ENCODE measurements at regions not wholly inside any gene's neighbourhood (a gene's known extent, or its start where the extent isn't known, plus 50 kb on each side); places are given as distances from the start of the nearest gene placed in this dataset.

DNA sequence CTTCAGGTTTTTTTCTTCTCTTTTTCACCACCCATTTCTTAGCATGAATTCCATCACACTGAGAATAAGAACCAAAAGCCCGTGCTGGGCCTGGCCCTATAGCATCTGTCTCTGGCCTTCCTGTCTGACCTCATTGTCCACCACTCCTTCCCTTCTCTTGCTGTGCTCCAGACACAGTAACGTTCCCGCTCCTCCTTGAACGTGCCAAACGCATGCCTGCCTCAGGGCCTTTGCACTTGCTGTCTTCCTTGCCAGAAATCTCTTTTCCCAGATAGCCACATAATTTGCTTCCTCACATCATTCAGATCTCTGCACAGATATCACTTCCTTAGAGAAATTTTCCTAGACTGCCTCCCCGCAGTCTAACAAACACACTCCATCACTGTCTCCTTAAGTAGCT is 119.6 kb upstream of the CPSF6 start (continued):
- TF ChIP-seq, protein P1, sequence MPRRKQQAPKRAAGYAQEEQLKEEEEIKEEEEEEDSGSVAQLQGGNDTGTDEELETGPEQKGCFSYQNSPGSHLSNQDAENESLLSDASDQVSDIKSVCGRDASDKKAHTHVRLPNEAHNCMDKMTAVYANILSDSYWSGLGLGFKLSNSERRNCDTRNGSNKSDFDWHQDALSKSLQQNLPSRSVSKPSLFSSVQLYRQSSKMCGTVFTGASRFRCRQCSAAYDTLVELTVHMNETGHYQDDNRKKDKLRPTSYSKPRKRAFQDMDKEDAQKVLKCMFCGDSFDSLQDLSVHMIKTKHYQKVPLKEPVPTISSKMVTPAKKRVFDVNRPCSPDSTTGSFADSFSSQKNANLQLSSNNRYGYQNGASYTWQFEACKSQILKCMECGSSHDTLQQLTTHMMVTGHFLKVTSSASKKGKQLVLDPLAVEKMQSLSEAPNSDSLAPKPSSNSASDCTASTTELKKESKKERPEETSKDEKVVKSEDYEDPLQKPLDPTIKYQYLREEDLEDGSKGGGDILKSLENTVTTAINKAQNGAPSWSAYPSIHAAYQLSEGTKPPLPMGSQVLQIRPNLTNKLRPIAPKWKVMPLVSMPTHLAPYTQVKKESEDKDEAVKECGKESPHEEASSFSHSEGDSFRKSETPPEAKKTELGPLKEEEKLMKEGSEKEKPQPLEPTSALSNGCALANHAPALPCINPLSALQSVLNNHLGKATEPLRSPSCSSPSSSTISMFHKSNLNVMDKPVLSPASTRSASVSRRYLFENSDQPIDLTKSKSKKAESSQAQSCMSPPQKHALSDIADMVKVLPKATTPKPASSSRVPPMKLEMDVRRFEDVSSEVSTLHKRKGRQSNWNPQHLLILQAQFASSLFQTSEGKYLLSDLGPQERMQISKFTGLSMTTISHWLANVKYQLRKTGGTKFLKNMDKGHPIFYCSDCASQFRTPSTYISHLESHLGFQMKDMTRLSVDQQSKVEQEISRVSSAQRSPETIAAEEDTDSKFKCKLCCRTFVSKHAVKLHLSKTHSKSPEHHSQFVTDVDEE (CRISPR knock-in tag; IDR thresholded peaks at IDR 0.05): no peak
- TF ChIP-seq CSDC2 (CRISPR knock-in tag; IDR thresholded peaks at IDR 0.05): no peak
- TF ChIP-seq BACH2 (CRISPR knock-in tag; IDR thresholded peaks at IDR 0.05; ENCODE audit: borderline replicate concordance): no peak

DNA sequence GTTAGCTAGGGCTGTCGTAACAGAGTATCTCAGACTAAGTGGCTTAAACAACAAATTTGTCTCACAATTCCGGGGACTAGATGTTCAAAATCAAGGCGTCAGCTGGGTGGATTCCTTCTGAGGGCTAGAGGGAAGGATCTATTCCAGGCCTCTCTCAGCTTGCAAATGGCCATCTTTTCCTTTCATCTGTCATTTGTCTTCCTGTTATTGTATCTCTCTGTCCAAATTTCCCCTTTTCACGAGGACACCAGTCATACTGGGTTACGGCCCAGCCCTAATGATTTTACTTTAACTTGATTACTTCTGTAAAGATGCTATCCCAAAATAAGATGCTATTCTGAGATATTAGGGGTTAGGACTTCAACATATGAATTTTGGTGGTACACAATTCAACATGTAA is 119.0 kb upstream of the CPSF6 start:
- TF ChIP-seq ZC3H10 (CRISPR knock-in tag; IDR thresholded peaks at IDR 0.05) (no peak), PPARA (CRISPR knock-in tag; IDR thresholded peaks at IDR 0.05; ENCODE audit: borderline replicate concordance) (no peak), ZFP30 (CRISPR knock-in tag; IDR thresholded peaks at IDR 0.05) (no peak), ESRRG (CRISPR knock-in tag; IDR thresholded peaks at IDR 0.05) (no peak)
- ATAC-seq: no peak

DNA sequence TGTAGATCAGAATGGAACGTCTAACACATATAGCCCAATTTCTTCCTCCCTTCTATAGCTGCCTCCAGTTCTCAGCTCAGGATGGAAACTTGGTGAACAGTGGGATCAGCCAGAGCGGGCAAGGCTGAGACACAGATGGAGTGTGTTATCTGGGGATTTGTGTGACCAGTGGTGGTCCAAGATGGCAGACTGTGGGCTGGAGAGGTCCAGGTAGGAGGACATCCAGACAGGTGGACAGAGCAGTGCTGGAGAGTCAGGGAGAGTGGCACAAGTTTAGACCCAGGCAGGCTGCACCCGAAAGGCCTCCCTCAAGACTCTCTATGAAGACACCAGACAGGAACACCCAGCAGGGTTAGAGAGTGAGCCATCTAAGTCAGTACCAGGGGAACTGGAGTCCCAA is 116.1 kb upstream of the CPSF6 start:
- TF ChIP-seq ZFP3 (CRISPR knock-in tag; IDR thresholded peaks at IDR 0.05): no peak
- TF ChIP-seq, protein P2, sequence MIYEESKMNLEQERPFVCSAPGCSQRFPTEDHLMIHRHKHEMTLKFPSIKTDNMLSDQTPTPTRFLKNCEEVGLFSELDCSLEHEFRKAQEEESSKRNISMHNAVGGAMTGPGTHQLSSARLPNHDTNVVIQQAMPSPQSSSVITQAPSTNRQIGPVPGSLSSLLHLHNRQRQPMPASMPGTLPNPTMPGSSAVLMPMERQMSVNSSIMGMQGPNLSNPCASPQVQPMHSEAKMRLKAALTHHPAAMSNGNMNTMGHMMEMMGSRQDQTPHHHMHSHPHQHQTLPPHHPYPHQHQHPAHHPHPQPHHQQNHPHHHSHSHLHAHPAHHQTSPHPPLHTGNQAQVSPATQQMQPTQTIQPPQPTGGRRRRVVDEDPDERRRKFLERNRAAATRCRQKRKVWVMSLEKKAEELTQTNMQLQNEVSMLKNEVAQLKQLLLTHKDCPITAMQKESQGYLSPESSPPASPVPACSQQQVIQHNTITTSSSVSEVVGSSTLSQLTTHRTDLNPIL (CRISPR knock-in tag; IDR thresholded peaks at IDR 0.05; ENCODE audit: low read depth): no peak
- no peak for TF ChIP-seq TOX (CRISPR knock-in tag; IDR thresholded peaks at IDR 0.05; ENCODE audit: borderline replicate concordance)
- TF ChIP-seq RARB (CRISPR knock-in tag; IDR thresholded peaks at IDR 0.05): no peak
- TF ChIP-seq ARNTL (CRISPR knock-in tag; IDR thresholded peaks at IDR 0.05; ENCODE audit: borderline replicate concordance, low read depth): no peak
- no peak for TF ChIP-seq ZNF70 (CRISPR knock-in tag; IDR thresholded peaks at IDR 0.05)
- no peak for ATAC-seq

DNA sequence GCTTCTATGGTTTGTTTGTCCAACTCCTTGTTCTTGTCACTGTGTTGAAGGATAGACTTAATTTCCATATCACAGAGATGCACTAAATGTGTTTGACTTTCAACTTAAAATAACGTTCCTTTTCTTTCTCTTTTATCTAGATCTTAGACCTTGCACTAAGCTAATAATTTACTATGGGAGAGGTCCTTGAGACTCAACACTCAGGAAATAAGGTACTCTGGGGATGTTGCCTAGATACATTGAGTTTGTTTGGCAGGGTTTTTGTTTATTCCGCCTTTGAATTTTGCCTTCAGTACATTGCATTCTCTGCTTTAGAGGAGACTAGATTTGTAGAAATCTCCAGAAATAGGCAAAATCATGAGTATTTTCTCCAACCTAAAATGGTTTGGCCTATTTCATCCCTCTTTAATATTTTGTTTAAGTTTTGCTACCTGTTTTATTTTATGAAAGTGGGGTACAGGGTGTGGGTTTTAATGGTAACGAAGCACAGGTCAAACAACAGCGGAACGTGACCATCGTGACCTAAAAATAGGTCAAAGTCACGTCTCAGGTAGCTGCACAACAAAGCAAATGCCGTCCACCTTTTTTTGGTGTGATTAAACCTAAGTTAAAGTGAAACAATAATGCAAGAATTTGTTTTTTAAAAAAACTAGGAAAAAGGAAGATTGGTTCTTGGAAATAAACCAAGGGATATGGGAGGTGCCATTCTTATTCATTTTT is 115.3 kb upstream of the CPSF6 start:
- TF ChIP-seq ZNF8 (CRISPR knock-in tag; IDR thresholded peaks at IDR 0.05) (no peak), GLIS3 (CRISPR knock-in tag; IDR thresholded peaks at IDR 0.05) (no peak), TCF4 (CRISPR knock-in tag; IDR thresholded peaks at IDR 0.05; ENCODE audit: borderline replicate concordance) (no peak), ISL1 (CRISPR knock-in tag; IDR thresholded peaks at IDR 0.05) (no peak), ZFP3 (CRISPR knock-in tag; IDR thresholded peaks at IDR 0.05) (no peak), RARB (CRISPR knock-in tag; IDR thresholded peaks at IDR 0.05) (no peak), ZC3H10 (CRISPR knock-in tag; IDR thresholded peaks at IDR 0.05) (no peak), ZNF565 (CRISPR knock-in tag; conservative IDR thresholded peaks at IDR 0.05; ENCODE audit: low read depth) (no peak), ESRRG (CRISPR knock-in tag; IDR thresholded peaks at IDR 0.05) (no peak), BACH2 (CRISPR knock-in tag; IDR thresholded peaks at IDR 0.05; ENCODE audit: borderline replicate concordance) (no peak), TOX (CRISPR knock-in tag; IDR thresholded peaks at IDR 0.05; ENCODE audit: borderline replicate concordance) (no peak)
- TF ChIP-seq, protein P3, sequence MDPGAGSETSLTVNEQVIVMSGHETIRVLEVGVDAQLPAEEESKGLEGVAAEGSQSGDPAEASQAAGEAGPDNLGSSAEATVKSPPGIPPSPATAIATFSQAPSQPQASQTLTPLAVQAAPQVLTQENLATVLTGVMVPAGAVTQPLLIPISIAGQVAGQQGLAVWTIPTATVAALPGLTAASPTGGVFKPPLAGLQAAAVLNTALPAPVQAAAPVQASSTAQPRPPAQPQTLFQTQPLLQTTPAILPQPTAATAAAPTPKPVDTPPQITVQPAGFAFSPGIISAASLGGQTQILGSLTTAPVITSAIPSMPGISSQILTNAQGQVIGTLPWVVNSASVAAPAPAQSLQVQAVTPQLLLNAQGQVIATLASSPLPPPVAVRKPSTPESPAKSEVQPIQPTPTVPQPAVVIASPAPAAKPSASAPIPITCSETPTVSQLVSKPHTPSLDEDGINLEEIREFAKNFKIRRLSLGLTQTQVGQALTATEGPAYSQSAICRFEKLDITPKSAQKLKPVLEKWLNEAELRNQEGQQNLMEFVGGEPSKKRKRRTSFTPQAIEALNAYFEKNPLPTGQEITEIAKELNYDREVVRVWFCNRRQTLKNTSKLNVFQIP (CRISPR knock-in tag; IDR thresholded peaks at IDR 0.05; ENCODE audit: borderline replicate concordance, low read depth): no peak
- TF ChIP-seq, protein P1 (CRISPR knock-in tag; IDR thresholded peaks at IDR 0.05): no peak
- TF ChIP-seq, protein P4, sequence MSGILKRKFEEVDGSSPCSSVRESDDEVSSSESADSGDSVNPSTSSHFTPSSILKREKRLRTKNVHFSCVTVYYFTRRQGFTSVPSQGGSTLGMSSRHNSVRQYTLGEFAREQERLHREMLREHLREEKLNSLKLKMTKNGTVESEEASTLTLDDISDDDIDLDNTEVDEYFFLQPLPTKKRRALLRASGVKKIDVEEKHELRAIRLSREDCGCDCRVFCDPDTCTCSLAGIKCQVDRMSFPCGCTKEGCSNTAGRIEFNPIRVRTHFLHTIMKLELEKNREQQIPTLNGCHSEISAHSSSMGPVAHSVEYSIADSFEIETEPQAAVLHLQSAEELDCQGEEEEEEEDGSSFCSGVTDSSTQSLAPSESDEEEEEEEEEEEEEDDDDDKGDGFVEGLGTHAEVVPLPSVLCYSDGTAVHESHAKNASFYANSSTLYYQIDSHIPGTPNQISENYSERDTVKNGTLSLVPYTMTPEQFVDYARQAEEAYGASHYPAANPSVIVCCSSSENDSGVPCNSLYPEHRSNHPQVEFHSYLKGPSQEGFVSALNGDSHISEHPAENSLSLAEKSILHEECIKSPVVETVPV (CRISPR knock-in tag; IDR thresholded peaks at IDR 0.05): no peak
- ATAC-seq: no peak
